Fibroblast of peridontal ligament (primary cell): ENCODE measurements at regions not wholly inside any gene's neighbourhood (a gene's known extent, or its start where the extent isn't known, plus 50 kb on each side); places are given as distances from the start of the nearest gene placed in this dataset.
A peak's percentile ranks its signal among the peaks of the same experiment; 100 is the strongest.

Experiments used
- DNase-seq: peaks from one replicate; pipeline ENCODE4 v3.0.0-alpha.2; 2010; ENCODE audit errors: extremely low read depth

GRCh38 chr9:108108280-108108851, 618.8 kb upstream of the KLF4 start:
- no peak for DNase-seq

- no peak for DNase-seq
Observed at GRCh38 chr9:108105885-108106284, 616.3 kb upstream of the KLF4 start.

- DNase-seq = no peak
Observed at GRCh38 chr9:108104991-108105390, 615.4 kb upstream of the KLF4 start.

DNA sequence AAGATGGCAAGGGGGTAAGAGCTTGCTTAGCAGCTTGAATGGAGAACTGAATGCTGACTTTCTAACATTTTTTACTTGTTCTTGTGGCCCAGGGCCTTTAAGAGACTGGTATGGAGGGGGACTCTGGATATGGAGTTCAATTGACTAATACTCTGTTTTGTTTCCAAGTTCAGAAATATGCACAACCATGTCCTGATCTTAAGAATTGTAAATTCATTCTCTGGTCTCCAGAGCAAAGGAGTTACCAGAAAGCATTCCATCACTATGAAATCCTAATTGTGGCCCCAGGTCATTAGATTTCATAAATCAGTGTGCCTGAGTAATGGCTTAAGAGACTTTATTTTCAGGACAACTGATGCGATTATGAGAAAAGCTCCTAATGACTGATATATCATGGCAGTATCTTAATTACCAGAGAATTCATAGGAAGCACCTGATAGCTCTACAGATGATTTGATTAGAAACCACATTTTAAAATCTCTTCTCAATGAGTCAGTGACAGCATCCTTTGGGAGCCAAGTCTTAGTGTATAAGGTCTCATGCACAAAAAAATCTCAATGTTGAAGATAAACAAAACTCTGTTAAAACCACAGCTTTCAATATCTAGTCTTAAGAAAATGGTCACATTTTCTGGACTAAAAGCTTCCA, 613.6 kb upstream of the KLF4 start:
- DNase-seq = peak; percentile 80

DNA sequence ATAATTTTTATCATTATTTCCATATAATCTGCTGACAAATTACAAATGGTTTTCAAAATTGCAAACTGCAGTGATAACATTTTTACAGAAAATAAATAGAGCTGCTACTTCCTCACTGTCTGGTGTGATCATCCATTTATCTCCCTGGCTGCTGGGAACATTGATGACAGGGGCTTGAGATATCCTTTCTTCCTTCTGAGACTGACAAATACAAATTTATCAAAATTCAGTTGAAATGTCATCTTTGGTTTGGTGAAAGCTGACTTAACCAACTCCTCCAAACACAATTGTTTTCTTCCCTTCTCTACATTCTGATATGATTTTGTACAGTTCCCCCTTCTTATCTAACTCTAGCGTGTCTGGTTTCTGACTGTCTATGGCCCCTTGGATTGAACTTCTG, 611.8 kb upstream of the KLF4 start:
- no peak for DNase-seq

DNA sequence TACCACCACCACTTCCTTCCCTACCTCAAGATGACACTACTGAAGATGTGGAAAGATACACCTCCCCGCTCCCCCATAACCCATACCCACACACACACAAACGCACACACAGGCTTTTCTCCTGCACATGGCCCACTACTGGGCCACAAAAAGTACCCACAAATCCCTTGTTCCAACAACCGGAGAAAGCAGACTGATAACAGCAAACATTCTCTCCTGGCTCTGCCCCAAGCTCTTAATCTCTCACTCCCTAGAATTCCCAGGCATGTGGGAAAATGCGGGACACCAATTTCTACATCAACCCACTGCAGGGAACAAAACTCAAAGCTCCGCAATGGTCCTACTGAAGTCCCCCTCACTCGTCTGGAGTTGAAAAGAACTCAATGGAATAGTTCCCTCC, 611.0 kb upstream of the KLF4 start:
- DNase-seq = no peak

- no peak for DNase-seq
Observed at GRCh38 chr9:108099854-108100253, 610.3 kb upstream of the KLF4 start.

DNA sequence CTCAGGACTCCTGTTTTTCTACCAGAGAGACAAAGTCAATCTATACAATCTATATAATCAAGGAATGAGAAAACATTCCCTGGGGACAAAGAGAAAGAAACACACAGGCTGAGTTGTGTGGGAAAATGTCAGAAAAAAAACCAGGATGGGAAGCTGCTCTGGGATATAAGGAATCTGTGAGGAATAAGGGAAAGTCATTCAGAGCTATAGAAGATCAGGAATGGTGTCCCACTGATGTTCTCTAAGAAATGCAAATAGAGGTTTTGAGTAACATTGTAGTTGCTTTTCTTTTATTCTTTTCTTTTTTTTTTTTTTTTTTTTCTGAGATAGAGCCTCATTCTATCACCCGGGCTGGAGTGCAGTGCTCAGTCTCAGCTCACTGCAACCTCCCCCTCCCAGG, 605.9 kb upstream of the KLF4 start:
- DNase-seq = no peak

- DNase-seq = peak; percentile 42
Observed at GRCh38 chr9:108094676-108094993, 605.1 kb upstream of the KLF4 start.

DNA sequence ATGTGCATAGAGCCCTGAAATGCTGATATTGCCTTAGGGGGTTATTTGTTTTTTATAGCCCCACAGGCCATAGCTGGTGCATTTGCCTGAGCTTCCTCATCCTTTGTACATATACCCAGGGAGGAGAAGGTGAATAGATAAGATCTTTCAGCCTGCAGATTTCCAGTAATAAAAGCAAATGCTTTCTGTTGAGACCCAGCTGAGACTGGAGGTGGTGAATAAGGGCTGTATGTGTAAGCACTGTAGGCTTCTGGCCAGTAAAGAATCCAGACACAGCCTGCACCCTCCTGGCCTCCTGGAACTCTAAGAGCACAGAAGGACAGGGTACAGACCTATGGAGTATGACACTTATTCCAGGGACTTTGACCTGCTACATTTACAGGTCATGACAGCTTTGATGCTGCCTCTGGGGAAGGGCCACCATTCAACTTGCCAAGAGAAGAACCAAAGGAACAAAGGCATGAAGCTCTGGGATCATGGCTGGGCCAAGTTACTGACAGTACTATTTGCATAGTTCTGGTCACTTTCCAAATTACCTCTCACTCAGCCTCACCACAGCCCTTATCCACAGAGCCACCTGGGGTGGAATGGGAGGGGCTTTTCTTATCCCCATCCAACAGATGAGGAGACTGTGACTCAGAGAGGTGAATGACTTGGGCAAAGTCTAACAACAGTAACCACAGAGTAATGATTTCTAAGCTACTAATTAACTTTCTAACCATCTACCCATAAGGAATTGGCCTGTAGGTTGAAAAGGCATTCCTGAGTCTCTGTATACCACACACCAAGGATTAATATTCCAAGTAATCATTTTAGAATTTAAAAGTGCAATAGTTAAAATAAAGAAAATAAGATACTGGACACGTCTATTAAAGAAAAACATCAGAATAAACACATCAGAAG, 604.5 kb upstream of the KLF4 start:
- DNase-seq = no peak

DNA sequence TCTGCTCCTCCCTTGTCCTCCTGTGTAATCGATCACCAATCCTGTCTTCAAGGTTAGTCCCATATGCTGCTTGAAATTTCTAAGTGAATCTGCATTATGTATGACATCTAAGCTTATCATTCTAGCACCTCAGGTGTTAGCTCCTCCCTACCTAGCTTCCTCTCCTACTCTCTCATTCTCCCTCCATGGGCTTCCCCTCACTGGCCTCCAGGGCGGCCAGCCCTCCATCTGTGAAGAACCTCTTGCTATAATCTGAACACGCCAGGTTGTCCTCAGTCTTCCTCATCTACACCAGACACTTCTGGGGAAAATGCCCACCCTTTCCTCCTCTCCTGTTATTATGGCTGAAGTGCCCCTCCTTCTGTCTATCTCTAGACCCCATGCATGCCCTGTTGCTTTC, 599.3 kb upstream of the KLF4 start:
- DNase-seq = no peak

GRCh38 chr9:108087781-108088180, 598.2 kb upstream of the KLF4 start:
- DNase-seq = no peak

DNA sequence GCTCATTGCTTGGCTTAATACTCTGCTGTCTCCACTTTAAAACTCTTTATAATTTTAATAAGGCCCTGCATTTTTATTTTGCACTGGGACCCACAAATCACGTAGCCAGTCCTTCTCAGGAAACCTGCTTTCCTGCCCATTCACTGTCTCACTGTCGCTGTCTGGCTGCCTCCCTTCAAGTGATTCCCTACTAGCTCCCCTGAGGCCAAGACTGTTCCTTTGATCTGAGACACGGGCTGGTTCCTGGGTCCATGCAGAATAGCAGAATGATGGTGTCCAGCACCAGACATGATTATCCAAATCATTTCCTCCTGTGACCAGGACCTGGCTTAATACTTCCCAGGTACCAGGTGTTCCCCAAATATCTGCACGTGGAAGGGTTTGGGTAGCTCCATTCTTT, 597.1 kb upstream of the KLF4 start:
- no peak for DNase-seq

GRCh38 chr9:108085294-108085693, 595.7 kb upstream of the KLF4 start:
- no peak for DNase-seq

- DNase-seq = no peak
Observed at GRCh38 chr9:108083796-108084352, 594.3 kb upstream of the KLF4 start.

GRCh38 chr9:108083160-108083750, 593.7 kb upstream of the KLF4 start:
- no peak for DNase-seq

DNA sequence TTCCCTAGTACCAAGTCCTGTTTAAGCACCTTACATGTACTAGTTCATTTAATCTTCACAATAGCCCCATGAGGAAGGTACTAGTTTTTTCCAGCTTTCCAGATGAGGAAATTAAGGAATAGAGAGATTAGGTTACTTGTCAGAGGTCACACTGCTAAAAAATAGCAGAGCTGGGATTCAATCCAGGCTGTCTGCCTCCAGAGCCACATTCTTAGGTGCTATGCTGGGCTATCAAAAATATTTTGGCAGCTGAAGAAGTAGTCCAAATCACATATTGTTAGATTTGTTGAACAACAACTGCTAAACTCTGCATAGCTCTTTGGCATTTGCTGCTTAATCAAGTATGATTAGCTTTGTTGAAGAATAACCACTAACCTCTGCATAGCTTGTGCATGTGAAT, 591.5 kb upstream of the KLF4 start:
- peak; percentile 23 for DNase-seq

DNA sequence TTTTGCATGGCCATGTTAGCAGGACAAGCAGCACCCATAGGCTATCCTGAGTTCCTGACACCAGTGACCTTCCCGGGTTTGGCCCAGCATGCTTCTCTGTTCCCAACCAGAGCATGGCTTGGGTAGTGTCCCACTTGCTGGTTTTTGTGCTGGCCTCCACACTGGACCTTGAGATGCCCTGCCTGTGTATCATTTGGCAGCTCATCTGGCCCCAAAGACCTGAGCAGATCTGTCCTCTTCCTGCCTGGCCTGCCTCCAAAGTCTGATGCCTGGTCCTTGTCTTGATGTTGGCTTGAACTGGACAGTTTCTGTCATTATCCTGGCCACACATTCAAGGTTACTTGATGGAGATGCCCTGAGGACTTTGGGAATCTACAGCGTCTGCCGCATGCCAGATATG, 590.7 kb upstream of the KLF4 start:
- no peak for DNase-seq

DNA sequence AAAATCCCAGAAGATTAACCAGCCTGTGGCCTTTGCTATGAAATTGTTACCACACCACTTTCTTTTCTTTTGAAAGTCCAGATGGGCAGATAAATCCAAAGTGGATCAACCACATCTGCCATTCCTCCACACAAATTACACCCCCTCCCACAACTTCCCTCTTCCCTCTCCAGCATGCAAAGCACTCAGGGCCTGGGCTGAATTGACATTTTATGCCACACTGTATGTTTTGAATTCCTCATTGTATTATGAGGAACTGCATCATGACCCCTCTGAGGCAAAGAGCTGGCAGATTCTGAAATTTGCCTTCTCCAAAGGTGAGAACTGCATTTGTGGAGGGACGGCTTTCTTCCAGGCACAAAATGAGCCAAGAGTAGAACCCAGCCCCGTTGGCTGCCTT, 589.2 kb upstream of the KLF4 start:
- DNase-seq = no peak

GRCh38 chr9:108078375-108078774, 588.8 kb upstream of the KLF4 start:
- DNase-seq = no peak

- DNase-seq = no peak
Observed at GRCh38 chr9:108077556-108077955, 588.0 kb upstream of the KLF4 start.

- DNase-seq = no peak
Observed at GRCh38 chr9:108074900-108075299, 585.3 kb upstream of the KLF4 start.

GRCh38 chr9:108073823-108074222, 584.3 kb upstream of the KLF4 start:
- no peak for DNase-seq
